Endothelial cell (in vitro differentiated cells): ENCODE measurements at regions not wholly inside any gene's neighbourhood (a gene's known extent, or its start where the extent isn't known, plus 50 kb on each side); places are given as distances from the start of the nearest gene placed in this dataset.
"Not testable (repeated sequence)": the region's sequence is repeated elsewhere in the genome, so short reads cannot be mapped to it uniquely, and the experiment has no call there.

Experiments used
- DNase-seq: peaks from one replicate; pipeline ENCODE4 v3.0.0; 2021; ENCODE audit warnings: low spot score
- H3K27ac Mint-ChIP-seq: one replicate; pipeline ENCODE4 v1.8.0; 2021; ENCODE audit warnings: mixed read lengths, inconsistent platforms; ENCODE audit not compliant: unreplicated experiment
- H3K27me3 Mint-ChIP-seq: one replicate; pipeline ENCODE4 v1.8.0; 2021; ENCODE audit warnings: mild to moderate bottlenecking, moderate library complexity, mixed read lengths, inconsistent platforms; ENCODE audit not compliant: unreplicated experiment
- H3K36me3 Mint-ChIP-seq: one replicate; pipeline ENCODE4 v1.8.0; 2021; ENCODE audit warnings: mild to moderate bottlenecking, low read depth, mixed read lengths, inconsistent platforms; ENCODE audit not compliant: unreplicated experiment
- H3K4me1 Mint-ChIP-seq: one replicate; pipeline ENCODE4 v1.8.0; 2021; ENCODE audit warnings: mild to moderate bottlenecking, mixed read lengths, inconsistent platforms; ENCODE audit not compliant: unreplicated experiment
- H3K4me3 Mint-ChIP-seq: one replicate; pipeline ENCODE4 v1.8.0; 2021; ENCODE audit warnings: mild to moderate bottlenecking, mixed read lengths, inconsistent platforms; ENCODE audit not compliant: unreplicated experiment
- H3K9me3 Mint-ChIP-seq: one replicate; pipeline ENCODE4 v1.8.0; 2021; ENCODE audit warnings: mixed read lengths, inconsistent platforms; ENCODE audit not compliant: unreplicated experiment
- TF ChIP-seq, protein P1 (sequence below): fragments of 200-600 bp; sonication (generic); IDR thresholded peaks from one replicate; pipeline ENCODE4 v1.5.0; 2021; ENCODE audit warnings: antibody characterized with exemption; ENCODE audit not compliant: unreplicated experiment

DNA sequence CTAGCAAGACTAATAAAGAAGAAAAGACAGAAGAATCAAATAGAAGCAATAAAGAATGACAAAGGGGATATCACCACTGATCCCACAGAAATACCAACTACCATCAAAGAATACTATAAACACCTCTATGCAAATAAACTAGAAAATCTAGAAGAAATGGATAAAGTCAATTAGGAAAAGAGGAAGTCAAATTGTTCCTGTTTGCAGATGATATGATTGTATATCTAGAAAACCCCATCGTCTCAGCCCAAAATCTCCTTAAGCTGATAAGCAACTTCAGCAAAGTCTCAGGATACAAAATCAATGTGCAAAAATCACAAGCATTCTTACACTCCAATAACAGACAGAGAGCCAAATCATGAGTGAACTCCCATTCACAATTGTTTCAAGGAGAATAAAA is 133.0 kb downstream of the ZFAND4 start:
- H3K9me3 Mint-ChIP-seq, H3K4me1 Mint-ChIP-seq, H3K27me3 Mint-ChIP-seq, H3K36me3 Mint-ChIP-seq, H3K4me3 Mint-ChIP-seq, DNase-seq, H3K27ac Mint-ChIP-seq: not testable (repeated sequence)

DNA sequence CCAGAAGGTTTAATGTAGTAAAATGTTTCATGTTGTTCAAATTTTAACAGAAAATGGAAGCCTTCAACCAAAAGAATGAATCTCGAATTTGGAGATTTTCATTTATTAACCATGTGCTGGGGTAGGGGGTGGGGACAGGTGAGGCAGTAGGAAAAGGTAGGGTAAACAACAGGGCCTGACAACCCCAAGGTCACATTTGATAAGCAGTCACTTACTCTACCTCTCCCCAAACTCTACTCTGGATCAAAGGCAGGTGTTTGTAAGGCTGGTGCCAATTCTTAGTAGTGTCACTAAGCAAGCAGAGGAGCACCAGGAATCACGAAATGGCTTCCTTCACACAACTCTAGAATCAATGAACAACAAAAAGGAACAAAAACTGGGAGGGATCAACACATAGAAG is 138.0 kb downstream of the ZFAND4 start:
- no peak for DNase-seq
- no peak overlapping the region for H3K27ac Mint-ChIP-seq
- H3K4me1 Mint-ChIP-seq: no peaks in the 10 kb centered on the region
- H3K9me3 Mint-ChIP-seq: no peaks in the 10 kb centered on the region
- no peaks in the 10 kb centered on the region for H3K36me3 Mint-ChIP-seq
- no peaks in the 10 kb centered on the region for H3K27me3 Mint-ChIP-seq
- TF ChIP-seq, protein P1, sequence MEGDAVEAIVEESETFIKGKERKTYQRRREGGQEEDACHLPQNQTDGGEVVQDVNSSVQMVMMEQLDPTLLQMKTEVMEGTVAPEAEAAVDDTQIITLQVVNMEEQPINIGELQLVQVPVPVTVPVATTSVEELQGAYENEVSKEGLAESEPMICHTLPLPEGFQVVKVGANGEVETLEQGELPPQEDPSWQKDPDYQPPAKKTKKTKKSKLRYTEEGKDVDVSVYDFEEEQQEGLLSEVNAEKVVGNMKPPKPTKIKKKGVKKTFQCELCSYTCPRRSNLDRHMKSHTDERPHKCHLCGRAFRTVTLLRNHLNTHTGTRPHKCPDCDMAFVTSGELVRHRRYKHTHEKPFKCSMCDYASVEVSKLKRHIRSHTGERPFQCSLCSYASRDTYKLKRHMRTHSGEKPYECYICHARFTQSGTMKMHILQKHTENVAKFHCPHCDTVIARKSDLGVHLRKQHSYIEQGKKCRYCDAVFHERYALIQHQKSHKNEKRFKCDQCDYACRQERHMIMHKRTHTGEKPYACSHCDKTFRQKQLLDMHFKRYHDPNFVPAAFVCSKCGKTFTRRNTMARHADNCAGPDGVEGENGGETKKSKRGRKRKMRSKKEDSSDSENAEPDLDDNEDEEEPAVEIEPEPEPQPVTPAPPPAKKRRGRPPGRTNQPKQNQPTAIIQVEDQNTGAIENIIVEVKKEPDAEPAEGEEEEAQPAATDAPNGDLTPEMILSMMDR: no peak
- H3K4me3 Mint-ChIP-seq: no peak overlapping the region

DNA sequence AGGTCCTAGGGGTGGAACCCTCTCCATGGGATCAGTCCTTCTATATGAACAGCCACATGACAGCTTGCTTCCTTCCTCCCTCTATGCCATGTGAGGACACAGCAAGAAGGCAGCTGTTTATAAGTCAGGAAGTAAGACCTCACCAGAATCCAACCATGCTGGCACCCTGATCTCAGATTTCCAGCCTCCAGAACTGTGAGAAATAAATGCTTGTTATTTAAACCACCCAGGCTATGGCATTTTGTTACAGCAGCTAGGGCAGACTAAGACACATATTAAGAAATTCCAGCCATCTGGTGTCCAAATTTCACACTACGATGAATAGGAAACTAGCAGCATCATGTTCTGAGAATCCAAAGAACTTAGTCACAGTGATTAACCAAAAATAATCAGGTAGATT is 140.1 kb downstream of the ZFAND4 start:
- H3K27ac Mint-ChIP-seq: no peak overlapping the region
- no peak overlapping the region for H3K4me3 Mint-ChIP-seq
- H3K36me3 Mint-ChIP-seq: no peaks in the 10 kb centered on the region
- no peak for DNase-seq
- no peaks in the 10 kb centered on the region for H3K9me3 Mint-ChIP-seq
- H3K27me3 Mint-ChIP-seq: no peaks in the 10 kb centered on the region
- TF ChIP-seq, protein P1: no peak
- no peaks in the 10 kb centered on the region for H3K4me1 Mint-ChIP-seq

GRCh38 chr10:45526309-45526905 is 146.2 kb downstream of the ZFAND4 start:
- Mint-ChIP-seq H3K36me3 (no peaks in the 10 kb centered on the region), H3K4me1 (peaks cover 2% of the 10 kb centered on the region), H3K27me3 (no peaks in the 10 kb centered on the region), H3K9me3 (no peaks in the 10 kb centered on the region), H3K27ac (no peak overlapping the region), H3K4me3 (no peak overlapping the region)
- no peak for DNase-seq
- TF ChIP-seq, protein P1: no peak

DNA sequence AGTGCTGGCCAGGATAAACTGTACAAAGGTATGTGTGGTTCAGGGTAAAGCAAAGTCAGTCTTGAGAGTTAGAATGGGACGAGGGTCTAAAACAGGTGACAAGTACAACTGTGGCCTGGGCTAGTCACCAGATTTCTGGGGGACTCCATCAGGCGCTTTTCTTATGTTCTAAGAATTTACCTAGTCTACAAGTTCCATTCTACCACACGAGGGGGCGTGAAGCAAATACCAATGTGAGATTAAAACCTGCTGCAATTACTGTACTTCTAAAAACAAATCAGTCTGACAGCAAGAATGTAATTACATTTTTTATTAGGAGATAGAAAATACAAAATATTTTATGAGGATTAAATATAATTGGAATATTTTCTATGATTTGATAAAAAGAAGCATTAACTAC is 146.5 kb downstream of the ALOX5 start:
- Mint-ChIP-seq H3K9me3 (no peaks in the 10 kb centered on the region), H3K27me3 (peaks cover 6% of the 10 kb centered on the region), H3K4me1 (peaks cover 10% of the 10 kb centered on the region), H3K36me3 (no peaks in the 10 kb centered on the region), H3K27ac (no peak overlapping the region), H3K4me3 (no peak overlapping the region)
- TF ChIP-seq, protein P1: no peak
- no peak for DNase-seq
